ENCODE measurements at regions not wholly inside any gene's neighbourhood (a gene's known extent, or its start where the extent isn't known, plus 50 kb on each side); places are given as distances from the start of the nearest gene placed in this dataset.
A peak's percentile ranks its signal among the peaks of the same experiment; 100 is the strongest.

- Histone ChIP-seq H3K4me3 (no peak overlapping the region), H3K27me3 (no peaks in the 10 kb centered on the region), H3K36me3 (no peaks in the 10 kb centered on the region), H3K27ac (peak overlapping the region in 1 of 4 donors; percentile 1), H3K9me3 (no peaks in the 10 kb centered on the region), H3K4me1 (no peaks in the 10 kb centered on the region)
- 67 to 85% methylated on average over 7 to 24 of the region's 24 CpGs for WGBS, 2 donors (ENCODE audit: low coverage in 1 of 2)
- in situ Hi-C loops (cut with MboI; ENCODE audit: low pct_ligation_motif_present in 1 of 4, low pct_unique_long_range_greater_than_20kb in 1 of 4, low sequenced_read_pairs in 3 of 4) (no loop called here), intact Hi-C loops (cut with DNase I; ENCODE audit: low total_unique reads) (no loop called here)
- DNase-seq: no peak
- no peak for TF ChIP-seq POLR2A (IDR thresholded peaks at IDR 0.05)
- no peak for TF ChIP-seq POLR2AphosphoS5 (IDR thresholded peaks at IDR 0.05)
- TF ChIP-seq CTCF (IDR thresholded peaks at IDR 0.05): no peak
- TF ChIP-seq EP300 (IDR thresholded peaks at IDR 0.05; ENCODE audit: low read depth): no peak
Observed at GRCh38 chr2:240200230-240201051, 60.0 kb upstream of the OTOS start.

GRCh38 chr2:240201866-240202265 lies 61.4 kb upstream of the OTOS start:
- Histone ChIP-seq H3K27me3 (no peaks in the 10 kb centered on the region), H3K36me3 (no peaks in the 10 kb centered on the region), H3K27ac (no peak overlapping the region), H3K4me1 (no peaks in the 10 kb centered on the region), H3K4me3 (no peak overlapping the region), H3K9me3 (no peaks in the 10 kb centered on the region)
- in situ Hi-C loops (cut with MboI; ENCODE audit: low pct_ligation_motif_present in 1 of 4, low pct_unique_long_range_greater_than_20kb in 1 of 4, low sequenced_read_pairs in 3 of 4) (no loop called here), intact Hi-C loops (cut with DNase I; ENCODE audit: low total_unique reads) (no loop called here)
- no peak for DNase-seq
- no peak for TF ChIP-seq POLR2AphosphoS5 (IDR thresholded peaks at IDR 0.05)
- no peak for TF ChIP-seq POLR2A (IDR thresholded peaks at IDR 0.05)
- no peak for TF ChIP-seq EP300 (IDR thresholded peaks at IDR 0.05; ENCODE audit: low read depth)
- TF ChIP-seq CTCF (IDR thresholded peaks at IDR 0.05): no peak
- 30 to 83% methylated on average over 1 to 9 of the region's 9 CpGs for WGBS, 2 donors (ENCODE audit: low coverage in 1 of 2)

GRCh38 chr2:240202586-240202985 lies 62.1 kb upstream of the OTOS start:
- no peaks in the 10 kb centered on the region for H3K9me3 ChIP-seq
- intact Hi-C loops (cut with DNase I; ENCODE audit: low total_unique reads) (no loop called here), in situ Hi-C loops (cut with MboI; ENCODE audit: low pct_ligation_motif_present in 1 of 4, low pct_unique_long_range_greater_than_20kb in 1 of 4, low sequenced_read_pairs in 3 of 4) (no loop called here)
- H3K27me3 ChIP-seq: no peaks in the 10 kb centered on the region
- DNase-seq: no peak
- H3K36me3 ChIP-seq: no peaks in the 10 kb centered on the region
- TF ChIP-seq CTCF (IDR thresholded peaks at IDR 0.05) (no peak), EP300 (IDR thresholded peaks at IDR 0.05; ENCODE audit: low read depth) (no peak), POLR2A (IDR thresholded peaks at IDR 0.05) (no peak), POLR2AphosphoS5 (IDR thresholded peaks at IDR 0.05) (no peak)
- H3K4me3 ChIP-seq: no peak overlapping the region
- no peak overlapping the region for H3K27ac ChIP-seq
- 49 to 67% methylated on average over 3 to 5 of the region's 5 CpGs for WGBS, 2 donors (ENCODE audit: low coverage in 1 of 2)
- H3K4me1 ChIP-seq: no peaks in the 10 kb centered on the region

- no peak for DNase-seq
- H3K4me1 ChIP-seq: no peaks in the 10 kb centered on the region
- WGBS, 2 donors (ENCODE audit: low coverage in 1 of 2): 62 to 79% methylated on average over 5 to 13 of the region's 13 CpGs
- no peaks in the 10 kb centered on the region for H3K27me3 ChIP-seq
- intact Hi-C loops (cut with DNase I; ENCODE audit: low total_unique reads): no loop called here
- no peaks in the 10 kb centered on the region for H3K9me3 ChIP-seq
- H3K4me3 ChIP-seq: no peak overlapping the region
- no peaks in the 10 kb centered on the region for H3K36me3 ChIP-seq
- TF ChIP-seq POLR2AphosphoS5 (IDR thresholded peaks at IDR 0.05): no peak
- no peak for TF ChIP-seq CTCF (IDR thresholded peaks at IDR 0.05)
- TF ChIP-seq POLR2A (IDR thresholded peaks at IDR 0.05): no peak
- no peak for TF ChIP-seq EP300 (IDR thresholded peaks at IDR 0.05; ENCODE audit: low read depth)
- no peak overlapping the region for H3K27ac ChIP-seq
- in situ Hi-C loops (cut with MboI; ENCODE audit: low pct_ligation_motif_present in 1 of 4, low pct_unique_long_range_greater_than_20kb in 1 of 4, low sequenced_read_pairs in 3 of 4): no loop called here
Observed at GRCh38 chr2:240203031-240203787, 62.8 kb upstream of the OTOS start.
